Ovary (tissue), 3 donors: ENCODE measurements at regions not wholly inside any gene's neighbourhood (a gene's known extent, or its start where the extent isn't known, plus 50 kb on each side); places are given as distances from the start of the nearest gene placed in this dataset.

ENCODE experiments used
- CTCF ChIP-seq, 3 donors: fragments of 450-650 bp in 2 of 3; fragments of 200-600 bp in 1 of 3; IDR thresholded peaks; one replicate each; pipeline versions ENCODE4 v1.5.1 to v1.8.0; 2016 to 2022; ENCODE audit warnings: antibody characterized with exemption in 3 of 3, mild to moderate bottlenecking in 1 of 3
- EP300 ChIP-seq: sonication (generic); formaldehyde crosslinking; IDR thresholded peaks from one replicate; pipeline ENCODE4 v1.6.1; 2017; ENCODE audit warnings: antibody characterized with exemption
- POLR2A ChIP-seq: fragments of 450-650 bp; IDR thresholded peaks from one replicate; pipeline ENCODE4 v1.6.1; 2017; ENCODE audit warnings: antibody characterized with exemption, mild to moderate bottlenecking, moderate library complexity
- donor health status: DM: no; HTN: no; CAD: no.

- TF ChIP-seq POLR2A = no peak
- no peak for TF ChIP-seq EP300
- no peak for TF ChIP-seq CTCF (IDR thresholded peaks at IDR 0.05)
Observed at GRCh38 chr1:81412954-81413353, 387.8 kb upstream of the ADGRL2 start.
